Mucosa of stomach (tissue), 1 donor: ENCODE measurements at regions not wholly inside any gene's neighbourhood (a gene's known extent, or its start where the extent isn't known, plus 50 kb on each side); places are given as distances from the start of the nearest gene placed in this dataset.

Experiments used
- H3K27me3 ChIP-seq: one replicate; pipeline ENCODE4 v1.7.0; 2013; ENCODE audit warnings: mild to moderate bottlenecking, low read length; ENCODE audit not compliant: control insufficient read depth, insufficient read depth
- H3K36me3 ChIP-seq: one replicate; pipeline ENCODE4 v1.7.0; 2013; ENCODE audit warnings: low read length; ENCODE audit not compliant: control insufficient read depth, insufficient read depth
- H3K4me1 ChIP-seq: one replicate; pipeline ENCODE4 v1.7.0; 2013; ENCODE audit warnings: mild to moderate bottlenecking, low read length; ENCODE audit not compliant: control insufficient read depth, insufficient read depth
- H3K4me3 ChIP-seq: one replicate; pipeline ENCODE4 v1.7.0; 2013; ENCODE audit warnings: low read length
- H3K9ac ChIP-seq: one replicate; pipeline ENCODE4 v1.7.0; 2013; ENCODE audit warnings: mild to moderate bottlenecking, low read length, moderate library complexity
- H3K9me3 ChIP-seq: one replicate; pipeline ENCODE4 v1.7.0; 2013; ENCODE audit warnings: mild to moderate bottlenecking, low read length, moderate library complexity; ENCODE audit not compliant: control insufficient read depth
- donor health status: Pancreatic carcinoma.

GRCh38 chr2:220664272-220665107 lies 907.6 kb downstream of the EPHA4 start:
- no peaks in the 10 kb centered on the region for H3K36me3 ChIP-seq
- H3K9me3 ChIP-seq, result no peaks in the 10 kb centered on the region
- H3K4me3 ChIP-seq, result no peak overlapping the region
- no peak overlapping the region for H3K9ac ChIP-seq
- H3K27me3 ChIP-seq, result no peaks in the 10 kb centered on the region
- H3K4me1 ChIP-seq, result no peaks in the 10 kb centered on the region

DNA sequence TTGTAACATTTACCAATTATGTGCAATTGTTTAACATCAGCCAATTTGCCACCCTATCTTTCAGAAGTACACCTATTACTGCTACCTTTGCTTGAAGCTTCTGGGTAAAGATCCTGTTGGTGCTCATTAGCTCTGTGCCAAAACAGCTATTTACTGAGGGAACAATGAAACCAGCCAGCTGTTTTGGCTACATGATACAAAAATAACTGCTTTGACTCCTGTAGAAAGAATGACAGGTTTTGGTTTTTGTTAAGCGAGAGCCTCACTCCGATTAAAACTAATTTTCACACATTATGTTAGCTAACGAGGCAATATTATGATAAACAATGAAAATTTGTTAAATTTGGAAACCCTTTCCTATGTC lies 907.0 kb downstream of the EPHA4 start:
- H3K9me3 ChIP-seq, result no peaks in the 10 kb centered on the region
- H3K9ac ChIP-seq, result no peak overlapping the region
- no peaks in the 10 kb centered on the region for H3K27me3 ChIP-seq
- H3K4me3 ChIP-seq, result no peak overlapping the region
- no peaks in the 10 kb centered on the region for H3K36me3 ChIP-seq
- no peaks in the 10 kb centered on the region for H3K4me1 ChIP-seq

GRCh38 chr2:220669324-220669723 lies 902.8 kb downstream of the EPHA4 start:
- Histone ChIP-seq H3K4me1 (no peaks in the 10 kb centered on the region), H3K36me3 (no peaks in the 10 kb centered on the region), H3K4me3 (no peak overlapping the region), H3K27me3 (no peaks in the 10 kb centered on the region), H3K9ac (no peak overlapping the region), H3K9me3 (no peaks in the 10 kb centered on the region)

DNA sequence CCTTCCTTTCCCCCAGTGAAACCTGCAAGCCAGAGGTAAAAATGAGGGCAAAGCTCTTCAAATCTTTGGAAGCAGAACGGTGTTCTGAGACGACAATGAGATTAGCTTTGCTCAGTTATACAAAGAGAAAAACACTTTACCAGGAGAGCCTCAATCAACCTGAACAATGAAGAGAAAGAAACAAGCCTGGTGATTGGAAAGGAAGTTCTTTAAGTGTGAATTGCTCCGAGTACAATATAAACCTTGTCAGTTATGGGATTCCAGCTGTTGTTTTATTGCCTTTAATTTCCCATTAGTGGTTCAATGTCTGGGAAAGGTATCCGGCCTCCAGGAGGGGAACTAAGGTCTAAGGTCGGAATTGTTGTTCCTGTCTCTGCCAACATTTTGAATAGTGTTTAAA lies 901.6 kb downstream of the EPHA4 start:
- no peak overlapping the region for H3K4me3 ChIP-seq
- H3K27me3 ChIP-seq, result no peaks in the 10 kb centered on the region
- H3K9ac ChIP-seq, result no peak overlapping the region
- no peaks in the 10 kb centered on the region for H3K9me3 ChIP-seq
- H3K36me3 ChIP-seq, result no peaks in the 10 kb centered on the region
- H3K4me1 ChIP-seq, result no peaks in the 10 kb centered on the region

DNA sequence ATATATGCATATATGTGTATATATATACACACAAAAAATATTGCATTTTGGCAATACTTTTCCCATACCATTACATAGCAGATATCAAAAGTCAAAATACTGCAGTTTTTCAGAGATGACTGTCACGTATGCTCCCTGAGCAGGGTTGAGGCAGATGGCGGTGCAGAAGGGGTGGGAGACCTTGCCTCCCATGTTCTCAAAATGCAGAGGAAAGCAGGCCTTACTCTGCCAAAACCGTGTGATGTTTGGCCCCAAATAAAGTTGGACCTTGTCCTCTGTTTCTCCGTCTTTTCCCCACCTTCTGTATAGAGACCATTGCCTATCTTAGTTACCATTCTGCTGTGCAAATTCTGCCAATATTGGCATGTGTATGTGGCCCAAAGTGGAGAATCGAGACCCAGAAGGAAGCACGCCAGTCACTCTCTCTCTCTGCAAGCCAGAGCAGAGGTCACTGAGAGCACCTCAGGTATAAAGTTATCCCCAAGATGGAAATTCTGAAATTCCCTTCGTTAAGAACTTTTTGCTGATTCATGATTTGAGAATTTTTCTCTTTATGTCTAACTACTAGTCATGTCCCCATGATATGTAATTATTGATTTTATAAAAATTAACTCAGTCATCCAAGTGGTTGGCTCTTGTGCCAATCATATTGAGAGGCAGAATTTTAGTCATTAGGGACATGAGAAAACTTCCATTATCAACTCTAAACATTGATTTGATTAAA lies 898.8 kb downstream of the EPHA4 start:
- H3K36me3 ChIP-seq, result no peaks in the 10 kb centered on the region
- no peak overlapping the region for H3K9ac ChIP-seq
- no peaks in the 10 kb centered on the region for H3K9me3 ChIP-seq
- H3K4me1 ChIP-seq, result no peaks in the 10 kb centered on the region
- H3K27me3 ChIP-seq, result no peaks in the 10 kb centered on the region
- no peak overlapping the region for H3K4me3 ChIP-seq

- Histone ChIP-seq H3K9me3 (no peaks in the 10 kb centered on the region), H3K4me1 (no peaks in the 10 kb centered on the region), H3K4me3 (no peak overlapping the region), H3K36me3 (no peaks in the 10 kb centered on the region), H3K27me3 (no peaks in the 10 kb centered on the region), H3K9ac (no peak overlapping the region)
Observed at GRCh38 chr2:220674033-220674432, 898.1 kb downstream of the EPHA4 start.

GRCh38 chr2:220676695-220677094 lies 895.4 kb downstream of the EPHA4 start:
- no peaks in the 10 kb centered on the region for H3K9me3 ChIP-seq
- no peaks in the 10 kb centered on the region for H3K27me3 ChIP-seq
- no peak overlapping the region for H3K4me3 ChIP-seq
- no peaks in the 10 kb centered on the region for H3K4me1 ChIP-seq
- H3K9ac ChIP-seq, result no peak overlapping the region
- H3K36me3 ChIP-seq, result no peaks in the 10 kb centered on the region

- H3K9me3 ChIP-seq, result no peaks in the 10 kb centered on the region
- H3K9ac ChIP-seq, result no peak overlapping the region
- H3K4me1 ChIP-seq, result no peaks in the 10 kb centered on the region
- H3K4me3 ChIP-seq, result no peak overlapping the region
- no peaks in the 10 kb centered on the region for H3K27me3 ChIP-seq
- H3K36me3 ChIP-seq, result no peaks in the 10 kb centered on the region
Observed at GRCh38 chr2:220678943-220679342, 893.2 kb downstream of the EPHA4 start.

- H3K36me3 ChIP-seq, result no peaks in the 10 kb centered on the region
- H3K4me1 ChIP-seq, result no peaks in the 10 kb centered on the region
- H3K4me3 ChIP-seq, result no peak overlapping the region
- H3K27me3 ChIP-seq, result no peaks in the 10 kb centered on the region
- no peak overlapping the region for H3K9ac ChIP-seq
- H3K9me3 ChIP-seq, result no peaks in the 10 kb centered on the region
Observed at GRCh38 chr2:220682616-220683015, 889.5 kb downstream of the EPHA4 start.

DNA sequence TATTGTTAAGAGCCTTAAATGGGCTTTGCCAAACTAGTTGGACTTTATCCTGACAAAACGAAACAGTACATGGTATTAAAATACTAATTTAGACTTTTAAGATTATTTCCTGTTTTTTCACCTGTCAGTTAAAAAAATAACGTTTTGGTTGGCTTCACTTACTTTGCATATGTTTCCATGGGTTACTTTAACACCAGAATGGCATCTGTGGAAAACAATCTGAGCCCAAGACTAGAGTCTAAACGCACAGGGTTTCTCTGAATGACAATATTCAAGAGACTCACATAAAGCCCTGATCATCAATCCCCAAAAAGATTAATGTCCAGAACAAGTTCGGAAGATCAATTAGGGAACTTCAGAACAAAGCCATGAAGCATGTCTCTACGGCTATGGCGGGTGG lies 888.0 kb downstream of the EPHA4 start:
- Histone ChIP-seq H3K9me3 (no peaks in the 10 kb centered on the region), H3K4me3 (no peak overlapping the region), H3K4me1 (no peaks in the 10 kb centered on the region), H3K36me3 (no peaks in the 10 kb centered on the region), H3K9ac (no peak overlapping the region), H3K27me3 (no peaks in the 10 kb centered on the region)

DNA sequence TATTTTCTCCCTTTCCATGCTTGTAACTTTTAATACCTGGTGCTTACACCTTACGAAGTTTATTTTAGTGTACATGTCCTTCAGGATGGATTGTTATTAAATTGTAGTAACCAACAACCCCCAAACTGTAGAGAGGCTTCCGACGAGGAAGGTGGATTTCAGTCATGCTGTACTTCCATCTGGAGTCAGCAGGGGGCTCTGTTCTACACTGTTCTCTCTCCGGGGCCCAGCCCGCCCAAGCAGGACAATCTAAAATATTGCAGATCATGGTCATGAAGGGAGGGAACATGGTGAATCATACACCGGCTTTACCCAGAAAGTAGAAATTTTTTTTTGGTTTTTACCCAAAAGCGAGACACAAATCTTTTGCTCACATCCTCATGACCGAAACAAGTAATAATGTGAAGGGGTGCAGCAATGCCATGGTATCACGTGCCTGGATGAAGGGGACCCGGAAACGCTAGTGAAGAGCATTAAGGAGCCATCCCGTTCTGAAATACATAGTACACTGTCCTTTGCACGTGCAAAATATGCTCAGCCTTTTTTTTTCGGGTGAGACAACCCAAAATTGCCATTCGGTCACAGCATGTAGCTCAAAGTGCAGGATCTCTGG lies 884.8 kb downstream of the EPHA4 start:
- no peaks in the 10 kb centered on the region for H3K36me3 ChIP-seq
- no peaks in the 10 kb centered on the region for H3K9me3 ChIP-seq
- H3K27me3 ChIP-seq, result no peaks in the 10 kb centered on the region
- no peak overlapping the region for H3K9ac ChIP-seq
- H3K4me1 ChIP-seq, result no peaks in the 10 kb centered on the region
- no peak overlapping the region for H3K4me3 ChIP-seq
